NCI-H2196 treated with DMSO at 0.1 percent for 48 hours (cell line): ENCODE measurements at regions not wholly inside any gene's neighbourhood (a gene's known extent, or its start where the extent isn't known, plus 50 kb on each side); places are given as distances from the start of the nearest gene placed in this dataset.
"Not testable (repeated sequence)": the region's sequence is repeated elsewhere in the genome, so short reads cannot be mapped to it uniquely, and the experiment has no call there.

Source experiments
- DNase-seq: peaks from one replicate; lab custom pipeline; 2025; ENCODE audit not compliant: unreplicated experiment; lab: John Stamatoyannopoulos, UW

DNA sequence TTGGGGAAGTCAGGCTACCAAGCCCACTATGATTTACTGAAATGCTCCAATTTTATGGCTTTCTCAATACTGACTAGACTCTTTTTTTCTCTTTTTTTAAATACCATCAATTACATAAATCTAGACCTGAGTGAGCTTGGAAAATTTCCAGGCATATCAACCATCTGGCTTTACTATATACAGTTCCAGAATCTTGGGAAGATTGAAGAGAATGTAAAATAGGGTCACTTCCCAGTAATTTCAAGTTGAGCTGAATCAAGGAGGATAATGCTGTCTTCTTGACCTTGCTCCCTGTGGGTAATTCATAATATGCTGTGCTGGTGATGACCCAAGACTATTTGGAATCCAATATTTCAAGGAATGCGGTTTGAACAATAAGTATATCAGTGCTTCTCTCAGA lies 108.1 kb downstream of the MAP3K21 start:
- no peak for DNase-seq

DNA sequence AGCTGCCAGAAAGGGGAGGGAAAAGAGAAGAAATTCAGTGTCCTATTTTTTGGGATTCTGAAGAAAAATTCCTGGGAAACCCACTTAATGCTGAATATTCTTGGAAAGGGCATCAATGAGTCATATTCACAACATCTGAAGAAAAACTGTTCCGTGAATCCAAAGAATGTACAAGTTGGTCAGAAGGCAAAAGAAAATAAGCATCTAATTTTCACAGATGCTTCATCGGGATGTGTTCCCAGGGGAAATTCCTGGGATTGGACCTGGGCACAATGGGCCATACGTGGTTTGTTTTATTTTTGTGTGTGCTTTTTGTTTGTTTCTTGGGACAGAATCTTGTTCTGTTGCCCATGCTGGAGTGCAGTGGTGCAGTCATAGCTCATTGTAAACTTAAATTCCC lies 112.2 kb downstream of the MAP3K21 start:
- no peak for DNase-seq

DNA sequence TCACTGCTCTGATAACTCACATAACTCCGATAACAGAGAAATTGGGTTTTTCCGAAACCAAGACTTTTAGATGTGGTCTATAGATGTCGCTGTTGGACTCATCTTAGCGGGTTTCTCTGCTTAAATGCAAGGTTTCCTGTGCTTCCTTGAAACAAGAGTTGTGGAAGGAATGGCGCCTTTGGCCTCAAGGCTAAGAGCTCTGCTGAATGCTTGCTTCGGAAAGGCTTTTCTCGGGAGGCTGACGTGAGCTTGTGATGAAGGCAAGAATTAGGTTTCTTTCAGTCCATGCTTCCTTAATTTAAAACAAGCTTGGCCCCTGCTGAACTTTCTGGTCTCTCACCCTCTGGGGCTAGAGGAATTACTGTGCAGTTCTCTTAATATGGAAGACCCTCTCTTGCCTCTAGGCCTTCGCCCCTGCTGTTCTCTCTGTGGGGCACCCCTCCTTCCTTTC lies 113.5 kb downstream of the MAP3K21 start:
- peak; percentile 24 for DNase-seq

DNA sequence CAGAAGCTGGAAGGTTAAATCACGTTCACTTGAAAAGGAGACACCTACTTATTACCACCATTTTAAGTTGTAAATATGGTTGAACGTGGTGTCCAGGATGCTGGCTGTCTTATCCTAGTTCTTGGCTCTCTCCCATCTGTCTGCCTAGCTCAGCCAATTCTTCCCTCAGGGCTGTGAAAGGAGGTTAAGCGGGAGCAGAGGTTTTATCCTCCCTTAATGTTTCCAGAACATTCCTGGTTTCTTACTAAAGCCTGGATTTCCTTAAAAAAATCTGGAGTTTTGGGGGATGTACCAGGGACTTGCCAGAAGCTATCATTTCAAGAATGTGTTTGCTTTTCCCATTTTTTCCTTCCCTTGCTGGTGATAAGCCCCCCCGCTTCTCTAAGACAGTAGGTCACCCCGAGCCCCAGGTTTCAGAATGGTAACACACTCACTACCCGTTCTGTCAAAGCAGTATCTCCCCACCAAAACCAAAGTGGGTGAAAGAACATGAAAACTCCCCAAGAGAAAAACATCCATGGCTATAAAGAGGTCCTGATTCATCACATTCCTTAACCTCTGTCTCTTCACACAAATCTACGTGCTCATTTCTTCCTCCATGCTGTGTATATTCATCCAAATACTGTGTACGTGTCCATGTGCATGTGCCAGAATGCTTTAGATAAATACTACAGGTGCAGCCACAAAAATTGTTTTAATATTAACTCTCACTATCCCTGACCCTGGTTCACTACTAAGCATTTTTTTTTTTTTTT lies 114.7 kb downstream of the MAP3K21 start:
- no peak for DNase-seq

DNA sequence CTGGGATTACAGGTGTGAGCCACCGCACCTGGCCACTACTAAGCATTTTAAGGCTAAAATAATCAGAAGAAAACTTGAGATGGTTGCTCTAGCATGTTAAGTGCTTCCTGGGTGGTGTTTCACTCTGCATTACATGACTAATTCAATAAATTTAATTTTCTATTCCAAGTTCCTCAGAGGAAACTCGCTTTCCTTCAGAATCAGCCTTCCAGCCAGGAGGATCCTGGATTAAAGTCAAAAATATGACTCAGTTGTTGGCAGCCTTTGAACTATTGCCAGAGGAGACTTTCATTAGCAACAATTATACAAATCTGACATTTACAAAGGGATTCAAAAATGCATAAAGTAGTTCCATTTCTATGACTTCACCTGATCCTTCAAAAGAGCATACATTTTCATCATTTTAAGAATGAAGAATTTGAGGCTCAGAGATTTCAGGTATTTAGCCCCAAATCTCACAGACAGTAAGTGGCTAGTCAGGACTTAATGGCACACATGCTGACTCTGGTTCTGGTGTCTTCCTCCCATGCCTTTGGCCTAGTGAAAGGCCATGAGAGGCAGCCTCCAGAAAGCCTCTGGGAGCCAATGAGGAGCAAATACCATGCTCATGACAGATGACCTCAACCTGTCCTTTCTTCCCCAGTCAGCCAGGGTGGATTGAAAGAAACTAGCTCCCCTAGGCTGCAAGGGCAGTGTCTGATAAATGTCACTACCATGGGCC lies 115.7 kb downstream of the MAP3K21 start:
- DNase-seq, result no peak

DNA sequence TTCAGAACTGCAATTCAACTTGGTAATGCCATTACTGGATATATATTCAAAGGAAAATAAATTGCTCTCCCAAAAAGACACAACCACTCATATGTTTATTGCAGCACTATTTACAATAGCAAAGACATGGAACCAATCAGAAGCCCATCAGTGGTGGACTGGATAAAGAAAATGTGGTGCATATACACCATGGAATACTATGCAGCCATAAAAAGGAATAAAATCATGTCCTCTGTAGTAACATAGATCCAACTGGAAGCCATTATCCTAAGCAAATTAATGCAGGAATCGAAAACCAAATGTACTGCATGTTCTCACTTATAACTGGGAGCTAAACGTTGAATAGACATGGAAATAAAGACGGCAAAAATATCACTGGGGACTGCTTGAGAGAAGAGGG lies 117.0 kb downstream of the MAP3K21 start:
- DNase-seq, result no peak

DNA sequence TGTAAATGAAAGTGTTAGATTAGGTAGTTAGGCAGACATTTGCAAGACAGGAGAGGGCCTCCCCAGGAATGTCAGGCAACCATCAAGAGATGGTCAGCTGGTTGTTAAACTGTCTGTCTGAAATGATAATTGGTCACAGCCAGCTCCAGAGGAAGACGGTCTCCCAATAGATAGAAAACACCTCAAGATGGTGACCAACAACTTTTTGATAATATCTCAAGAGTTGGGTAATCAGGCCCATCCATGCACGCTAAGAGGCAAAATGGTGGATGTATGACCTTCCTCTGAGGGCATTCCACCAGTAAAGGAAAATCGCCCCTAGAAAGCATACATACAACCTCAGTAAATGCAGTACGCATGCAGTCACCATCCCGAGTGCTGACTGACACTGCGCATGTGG lies 118.2 kb downstream of the MAP3K21 start:
- no peak for DNase-seq

DNA sequence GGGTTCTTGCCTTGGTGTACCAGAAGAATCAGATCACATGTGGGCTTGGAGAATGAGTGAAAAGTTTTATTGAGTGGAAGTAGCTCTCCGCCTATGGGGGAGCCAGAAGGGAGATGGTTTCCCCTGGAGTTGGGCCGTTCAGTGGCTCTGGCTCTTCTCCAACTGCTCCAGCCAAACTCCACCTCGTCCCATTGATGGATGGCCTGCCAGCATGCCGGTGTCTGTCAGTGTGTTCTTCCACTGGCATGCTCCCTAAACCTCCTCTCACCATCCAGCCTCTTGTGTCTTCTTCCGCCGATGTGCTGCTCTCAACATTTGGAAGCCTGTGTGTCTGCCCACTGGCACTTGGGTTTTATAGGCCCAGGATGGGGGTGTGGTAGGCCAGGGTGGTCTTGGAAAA lies 119.4 kb downstream of the MAP3K21 start:
- DNase-seq, result no peak

DNA sequence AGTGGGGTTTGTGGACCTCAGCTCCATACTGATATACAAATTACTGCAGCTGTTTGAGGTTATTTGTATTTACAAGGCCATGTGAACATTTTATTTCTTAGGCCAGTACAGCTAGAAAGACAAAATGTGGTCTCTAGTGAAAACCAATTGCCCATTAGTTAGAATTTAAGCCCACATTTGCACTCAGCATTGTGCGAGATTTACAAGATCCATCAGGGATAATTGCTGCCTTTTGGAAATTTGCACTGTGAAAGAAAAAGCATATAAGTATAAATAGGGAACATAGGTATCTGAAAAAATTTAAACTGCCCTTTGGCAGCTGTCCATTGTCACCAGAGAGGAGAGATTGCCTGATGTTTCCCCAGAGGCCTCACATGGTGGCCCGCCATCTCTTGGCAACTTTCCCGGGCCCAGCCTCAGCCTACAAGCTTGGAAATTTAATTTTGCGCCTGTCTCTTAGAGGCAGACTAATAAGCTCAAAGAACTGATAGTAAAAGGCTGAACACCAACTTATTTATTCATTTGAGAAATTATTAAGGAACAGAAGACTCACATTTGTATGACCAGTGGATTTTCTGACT lies 120.7 kb downstream of the MAP3K21 start:
- no peak for DNase-seq

DNA sequence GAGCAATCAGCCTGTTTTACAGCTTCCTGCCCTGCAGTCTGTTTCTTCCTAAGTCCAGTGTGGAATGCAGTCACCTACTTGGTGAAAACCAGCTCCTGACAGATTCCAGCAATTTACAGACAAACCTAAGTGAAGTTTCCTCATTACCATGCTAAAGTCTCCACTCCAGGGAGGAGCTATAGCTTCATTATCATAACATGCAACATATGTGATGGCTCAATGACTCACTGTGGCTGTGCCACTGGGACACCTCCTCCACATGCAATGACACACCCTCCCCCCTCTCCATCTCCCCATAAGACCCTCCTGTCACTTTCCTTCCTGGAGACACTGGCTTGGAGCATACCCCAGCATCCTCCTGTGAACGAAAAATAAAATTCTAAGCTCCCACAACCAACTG lies 125.2 kb downstream of the MAP3K21 start:
- no peak for DNase-seq

DNA sequence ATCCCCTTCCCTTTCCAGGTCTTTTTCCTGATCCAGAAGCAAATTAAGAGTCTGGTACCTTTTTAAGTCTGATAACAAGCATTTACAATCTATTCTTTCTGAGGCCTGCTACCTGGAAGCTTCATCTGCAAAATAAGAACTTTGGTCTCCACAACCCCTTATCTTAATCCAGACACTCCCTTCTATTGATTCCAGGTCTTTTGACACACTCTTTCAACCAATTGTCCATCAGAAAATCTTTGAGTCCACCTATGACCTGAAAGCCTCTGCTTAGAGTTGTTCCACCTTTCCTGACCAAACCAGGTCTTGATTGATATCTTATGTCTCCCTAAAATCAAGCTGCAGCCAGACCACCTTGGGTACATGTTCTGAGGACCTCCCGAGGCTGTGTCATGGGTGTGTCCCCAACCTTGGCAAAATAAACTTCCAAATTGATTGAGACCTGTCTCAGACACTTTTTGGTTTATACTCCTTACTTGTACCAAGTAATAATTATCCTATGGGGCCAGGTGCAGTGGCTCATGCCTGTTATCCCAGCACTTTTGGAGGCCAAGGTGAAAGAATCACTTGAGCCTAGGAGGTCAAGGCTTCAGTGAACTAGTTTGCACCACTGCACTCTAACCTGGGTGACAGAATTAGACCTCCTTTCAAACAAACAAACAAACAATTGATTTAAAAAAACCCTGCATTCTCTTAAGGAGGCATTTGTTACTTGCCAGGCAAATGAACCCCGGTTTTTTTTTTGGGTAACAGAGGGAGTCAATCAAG lies 126.1 kb downstream of the MAP3K21 start:
- DNase-seq, result no peak

DNA sequence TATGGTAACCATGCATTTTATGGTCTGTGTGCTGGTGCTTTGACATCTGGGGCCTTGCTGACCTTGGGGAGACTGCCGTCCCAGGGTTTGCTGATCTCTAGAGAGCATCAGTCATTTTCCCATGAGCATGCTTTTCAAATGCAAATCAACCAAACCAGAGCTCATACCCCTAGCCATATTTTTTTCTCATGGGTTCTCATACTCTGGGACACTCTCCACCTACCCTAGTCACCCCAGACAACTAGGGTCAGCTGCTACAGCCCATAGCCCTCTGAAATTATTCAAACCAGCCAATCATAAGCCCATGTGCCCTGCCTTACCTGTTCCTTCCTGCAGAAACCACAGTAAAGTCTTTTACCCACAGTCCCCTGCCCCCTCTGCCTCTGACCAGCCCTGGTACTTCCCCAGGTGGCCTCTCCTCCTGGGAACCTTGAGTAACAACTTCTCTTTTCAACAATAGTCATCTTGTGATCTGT lies 132.0 kb downstream of the MAP3K21 start:
- DNase-seq, result no peak

DNA sequence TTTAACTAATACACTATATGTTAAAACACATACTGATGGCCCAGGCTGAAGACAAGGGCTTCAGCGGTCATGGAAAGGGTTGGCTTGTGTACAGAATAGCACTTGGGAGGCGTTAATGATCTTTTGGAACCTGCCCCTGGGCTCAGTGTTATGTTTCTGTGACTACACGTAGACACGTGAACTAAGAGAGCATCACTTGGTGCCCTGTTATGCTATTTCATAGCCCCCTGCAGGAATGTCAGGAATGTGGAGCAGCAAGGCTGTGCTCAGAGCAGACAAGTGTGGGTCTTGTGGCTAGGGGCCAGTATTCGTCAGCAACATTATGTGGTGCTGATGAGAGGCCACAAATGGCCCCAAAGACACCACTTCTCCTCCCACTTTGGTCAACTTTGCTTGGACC lies 132.4 kb downstream of the MAP3K21 start:
- no peak for DNase-seq

DNA sequence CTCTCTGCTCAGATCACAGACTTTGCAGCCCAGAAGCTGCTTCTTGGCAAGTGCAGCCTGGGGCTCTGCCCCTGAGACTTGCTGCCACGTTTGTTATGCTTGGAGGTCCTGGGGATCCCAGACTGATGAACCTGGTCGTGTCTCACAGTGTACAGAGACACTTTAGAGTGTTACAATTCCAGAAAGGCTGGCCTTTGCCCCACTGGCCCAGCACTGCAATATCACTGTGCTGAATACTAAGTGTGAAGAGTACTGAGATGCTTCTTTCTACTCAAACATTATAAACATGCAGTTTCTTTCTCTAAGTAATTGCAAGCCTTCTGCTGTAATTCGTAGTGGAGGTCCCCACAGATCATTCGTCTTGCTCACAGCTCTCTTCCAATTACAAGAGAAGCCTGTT lies 133.2 kb downstream of the MAP3K21 start:
- no peak for DNase-seq

DNA sequence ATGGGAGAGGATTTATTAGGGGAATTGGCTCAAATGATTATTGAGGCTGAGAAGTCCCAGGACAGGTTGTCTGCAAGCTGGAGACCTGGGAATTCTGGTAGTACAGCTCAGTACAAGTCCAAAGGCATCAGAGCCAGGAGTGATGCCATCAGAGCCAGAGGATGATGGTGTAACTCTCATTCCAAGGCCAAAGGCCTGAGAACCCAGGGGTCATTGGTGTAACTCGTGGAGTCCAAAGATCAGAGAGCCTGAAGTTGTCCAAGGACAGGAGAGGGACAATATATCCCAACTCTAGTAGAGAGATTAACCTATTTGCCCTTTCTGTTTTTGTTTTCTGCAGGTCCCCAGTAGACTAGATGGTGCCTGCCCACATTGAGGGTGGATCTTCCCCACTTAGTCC lies 134.3 kb downstream of the MAP3K21 start:
- DNase-seq, result no peak

DNA sequence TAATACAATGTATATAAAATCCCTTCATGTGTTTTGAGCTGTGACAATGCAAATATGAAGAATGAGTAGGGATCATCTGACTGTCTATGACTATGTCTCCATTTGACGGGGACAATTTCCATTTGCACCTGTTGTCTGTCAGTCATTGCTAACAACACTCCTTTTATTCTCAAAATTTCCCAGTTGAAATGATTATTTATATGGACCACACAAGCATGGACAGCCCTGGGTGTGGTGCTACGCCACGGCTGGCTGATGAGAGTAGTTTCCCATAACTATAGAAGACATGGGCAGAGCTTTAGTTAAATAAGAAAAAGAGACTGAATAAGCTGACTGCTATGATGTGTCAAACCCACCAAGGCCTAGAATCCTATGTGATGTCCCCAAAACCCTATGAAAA lies 135.8 kb downstream of the MAP3K21 start:
- DNase-seq, result no peak

DNA sequence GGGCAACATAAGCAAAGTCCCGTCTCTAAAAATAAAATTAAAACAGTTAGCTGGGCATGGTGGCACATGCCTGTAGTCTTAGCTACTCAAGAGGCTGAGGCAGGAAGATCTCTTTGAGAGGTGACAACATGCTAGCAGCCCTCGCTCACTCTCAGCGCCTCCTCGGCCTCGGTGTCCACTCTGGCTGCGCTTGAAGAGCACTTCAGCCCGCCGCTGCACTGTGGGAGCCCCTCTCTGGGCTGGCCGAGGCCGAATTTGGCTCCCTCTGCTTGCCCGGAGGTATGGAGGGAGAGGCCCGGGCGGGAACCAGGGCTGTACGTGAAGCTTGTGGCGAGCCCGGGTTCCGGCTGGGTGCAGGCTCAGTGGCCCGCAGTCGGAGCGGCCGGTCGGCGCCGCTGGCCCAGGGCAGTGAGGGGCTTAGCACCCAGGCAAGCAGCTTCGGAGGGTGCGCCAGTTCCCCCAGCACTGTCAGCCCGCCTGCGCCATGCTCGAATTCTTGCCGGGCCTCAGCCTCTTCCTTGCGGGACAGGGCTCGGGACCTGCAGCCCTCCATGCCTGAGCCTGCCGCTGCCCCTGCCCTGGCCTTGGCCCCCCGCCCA lies 138.3 kb downstream of the MAP3K21 start:
- no peak for DNase-seq

DNA sequence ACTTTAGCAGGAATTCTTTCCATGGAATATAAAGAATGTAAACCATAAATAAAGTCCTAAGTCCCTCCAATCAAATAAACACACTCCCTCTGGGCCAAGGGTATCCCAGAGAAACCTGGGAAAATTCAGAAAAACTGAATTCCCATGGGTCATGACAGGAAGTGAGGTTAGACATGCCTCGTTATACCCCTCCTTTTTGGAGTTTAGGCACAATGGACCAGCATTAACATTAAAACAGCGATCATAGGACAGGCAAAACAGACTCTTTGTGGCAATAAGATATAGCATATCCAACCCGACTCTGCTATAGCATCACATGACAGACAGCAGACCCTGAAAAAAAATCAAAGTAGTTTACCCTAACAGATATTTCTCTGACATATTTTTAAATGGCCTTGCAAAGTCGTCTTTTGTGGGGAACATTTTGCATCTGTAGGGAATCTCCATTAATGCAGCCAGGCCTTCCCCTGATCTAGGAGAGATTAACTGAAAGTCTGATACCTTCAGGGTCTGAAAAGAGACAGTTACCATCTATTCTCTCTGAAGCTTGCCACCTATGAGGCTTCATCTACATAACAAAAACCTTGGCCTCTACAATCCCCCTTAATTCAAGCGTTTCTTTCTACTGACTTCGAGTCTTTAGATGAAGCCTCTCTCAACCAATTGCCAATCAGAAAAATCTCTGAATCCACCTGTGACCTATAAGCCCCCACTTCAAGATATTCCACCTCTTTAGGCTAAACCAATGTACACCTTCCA lies 143.0 kb upstream of the KCNK1 start:
- DNase-seq, result no peak

DNA sequence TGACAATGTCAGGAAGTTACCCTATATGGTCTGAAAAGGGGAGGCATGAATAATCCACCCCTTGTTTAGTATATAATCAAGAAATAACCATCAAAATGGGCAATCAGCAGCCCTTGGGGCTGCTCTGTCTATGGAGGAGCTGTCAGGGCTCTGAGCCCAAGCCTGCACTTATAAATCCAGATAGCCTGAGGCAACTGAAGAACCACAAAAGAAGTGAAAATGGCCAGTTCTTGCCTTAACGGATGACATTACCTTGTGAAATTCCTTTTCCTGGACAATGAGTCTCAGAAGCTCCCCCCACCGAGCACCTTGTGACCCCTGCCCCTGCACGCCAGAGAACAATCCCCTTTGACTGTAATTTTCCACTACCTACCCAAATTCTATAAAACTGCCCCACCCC lies 142.1 kb upstream of the KCNK1 start:
- DNase-seq, result not testable (repeated sequence)

DNA sequence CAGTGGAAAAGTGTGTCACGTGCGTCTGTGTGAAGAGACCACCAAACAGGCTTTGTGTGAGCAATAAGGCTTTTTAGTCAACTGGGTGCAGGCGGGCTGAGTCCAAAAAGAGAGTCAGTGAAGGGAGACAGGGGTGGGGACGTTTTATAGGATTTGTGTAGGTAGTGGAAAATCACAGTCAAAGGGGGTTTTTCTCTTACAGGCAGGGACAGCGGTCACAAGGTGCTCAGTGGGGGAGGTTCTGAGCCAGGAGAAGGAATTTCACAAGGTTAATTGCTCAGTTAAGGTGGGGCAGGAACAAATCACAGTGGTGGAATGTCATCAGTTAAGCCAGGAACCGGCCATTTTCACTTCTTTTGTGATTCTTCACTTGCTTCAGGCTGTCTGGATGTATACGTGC lies 141.1 kb upstream of the KCNK1 start:
- not testable (repeated sequence) for DNase-seq
